BE2C (cell line): ENCODE measurements at regions not wholly inside any gene's neighbourhood (a gene's known extent, or its start where the extent isn't known, plus 50 kb on each side); places are given as distances from the start of the nearest gene placed in this dataset.

Source experiments
- DNase-seq: peaks from one replicate; pipeline ENCODE4 v3.0.0-alpha.2; 2020
- H3K27me3 ChIP-seq: fragments of 250-450 bp; sonication (Bioruptor Pico); 2 replicates; pipeline ENCODE4 v1.5.1; 2020; ENCODE audit warnings: mild to moderate bottlenecking
- H3K36me3 ChIP-seq: fragments of 250-450 bp; sonication (Bioruptor Pico); 2 replicates; pipeline ENCODE4 v1.5.1; 2020; ENCODE audit warnings: mild to moderate bottlenecking
- H3K4me1 ChIP-seq: fragments of 250-450 bp; sonication (Bioruptor Pico); 2 replicates; pipeline ENCODE4 v1.5.1; 2020
- H3K4me3 ChIP-seq: 2 replicates; pipeline ENCODE4 v1.5.1; 2011; ENCODE audit warnings: low read depth, low read length
- H3K9me3 ChIP-seq: fragments of 250-450 bp; sonication (Bioruptor Pico); 2 replicates; pipeline ENCODE4 v1.5.1; 2020
- CTCF ChIP-seq: IDR thresholded peaks from 2 replicates; pipeline ENCODE4 v1.5.1; 2012; ENCODE audit warnings: mild to moderate bottlenecking, low read depth, low read length

GRCh38 chr2:103289105-103289725 is 527.4 kb downstream of the TMEM182 start:
- Histone ChIP-seq H3K27me3 (no peaks in the 10 kb centered on the region), H3K4me3 (no peak overlapping the region), H3K36me3 (no peaks in the 10 kb centered on the region), H3K4me1 (no peaks in the 10 kb centered on the region), H3K9me3 (no peaks in the 10 kb centered on the region)
- DNase-seq, result no peak
- TF ChIP-seq CTCF, result peak; percentile 12; the same call in 1 of the 2 replicates

- Histone ChIP-seq H3K27me3 (no peaks in the 10 kb centered on the region), H3K4me3 (no peak overlapping the region), H3K9me3 (no peaks in the 10 kb centered on the region), H3K4me1 (no peaks in the 10 kb centered on the region), H3K36me3 (no peaks in the 10 kb centered on the region)
- DNase-seq, result no peak
- TF ChIP-seq CTCF, result no peak
Observed at GRCh38 chr2:103292573-103292972, 530.7 kb downstream of the TMEM182 start.

GRCh38 chr2:103293067-103293741 is 531.4 kb downstream of the TMEM182 start:
- H3K4me3 ChIP-seq, result no peak overlapping the region
- no peaks in the 10 kb centered on the region for H3K27me3 ChIP-seq
- DNase-seq, result no peak

GRCh38 chr2:103293742-103294077 is 531.9 kb downstream of the TMEM182 start:
- no peaks in the 10 kb centered on the region for H3K36me3 ChIP-seq
- no peaks in the 10 kb centered on the region for H3K27me3 ChIP-seq
- no peak for TF ChIP-seq CTCF
- no peaks in the 10 kb centered on the region for H3K9me3 ChIP-seq
- no peak overlapping the region for H3K4me3 ChIP-seq
- H3K4me1 ChIP-seq, result no peaks in the 10 kb centered on the region
- DNase-seq, result no peak

More at GRCh38 chr2:103293067-103293741, 531.4 kb downstream of the TMEM182 start:
- H3K4me1 ChIP-seq, result no peaks in the 10 kb centered on the region
- no peaks in the 10 kb centered on the region for H3K36me3 ChIP-seq
- no peak for TF ChIP-seq CTCF
- H3K9me3 ChIP-seq, result no peaks in the 10 kb centered on the region

- no peaks in the 10 kb centered on the region for H3K36me3 ChIP-seq
- TF ChIP-seq CTCF, result no peak
- no peaks in the 10 kb centered on the region for H3K27me3 ChIP-seq
- H3K9me3 ChIP-seq, result no peaks in the 10 kb centered on the region
- DNase-seq, result no peak
- H3K4me1 ChIP-seq, result no peaks in the 10 kb centered on the region
- H3K4me3 ChIP-seq, result no peak overlapping the region
Observed at GRCh38 chr2:103294420-103294819, 532.6 kb downstream of the TMEM182 start.

- Histone ChIP-seq H3K9me3 (no peaks in the 10 kb centered on the region), H3K36me3 (no peaks in the 10 kb centered on the region), H3K27me3 (no peaks in the 10 kb centered on the region), H3K4me3 (no peak overlapping the region), H3K4me1 (no peaks in the 10 kb centered on the region)
- DNase-seq, result no peak
- TF ChIP-seq CTCF, result no peak
Observed at GRCh38 chr2:103295591-103295990, 533.8 kb downstream of the TMEM182 start.
